ENCODE measurements at regions not wholly inside any gene's neighbourhood (a gene's known extent, or its start where the extent isn't known, plus 50 kb on each side); places are given as distances from the start of the nearest gene placed in this dataset.

DNA sequence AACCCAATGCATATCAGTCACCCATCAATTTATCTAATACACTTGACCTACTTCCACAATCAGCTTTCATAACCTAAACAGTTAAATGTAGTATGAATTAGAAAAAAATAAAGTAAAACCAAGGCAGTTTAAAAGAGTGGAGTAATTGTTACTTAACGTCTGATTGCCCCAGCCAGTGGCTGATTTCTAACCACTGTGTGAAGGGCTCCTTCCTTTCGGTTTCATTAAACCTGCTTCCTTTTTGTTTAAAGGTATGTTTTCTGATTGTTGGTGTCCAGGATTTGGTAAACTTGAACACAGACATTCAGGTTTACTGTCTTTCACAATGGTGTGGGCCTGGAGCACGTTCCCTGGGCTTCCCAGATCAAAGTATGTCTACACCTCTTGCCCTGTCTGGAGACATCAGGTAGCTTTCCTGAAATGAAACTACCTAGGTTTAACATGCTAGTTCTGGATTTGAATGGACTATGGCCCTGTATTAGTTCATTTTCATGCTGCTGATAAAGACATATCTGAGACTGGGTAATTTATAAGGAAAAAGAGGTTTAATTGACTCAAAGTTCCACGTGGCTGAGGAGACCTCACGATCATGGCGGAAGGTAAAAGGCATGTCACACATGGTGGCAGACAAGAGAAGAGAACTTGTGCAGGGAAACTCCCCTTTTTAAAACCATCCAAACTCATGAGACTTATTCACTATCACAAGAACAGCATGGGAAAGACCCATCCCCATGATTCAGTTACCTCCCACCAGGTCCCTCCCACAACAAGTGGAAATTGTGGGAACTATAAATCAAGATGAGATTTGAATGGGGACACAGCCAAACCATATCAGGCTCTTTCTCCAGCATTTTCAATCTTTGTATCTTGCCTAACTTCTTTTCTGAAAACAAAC lies 605.2 kb upstream of the ID2 start:
- DNase-seq (ENCODE audit: low read depth in 2 of 2): no peak
- TF ChIP-seq, protein P1, sequence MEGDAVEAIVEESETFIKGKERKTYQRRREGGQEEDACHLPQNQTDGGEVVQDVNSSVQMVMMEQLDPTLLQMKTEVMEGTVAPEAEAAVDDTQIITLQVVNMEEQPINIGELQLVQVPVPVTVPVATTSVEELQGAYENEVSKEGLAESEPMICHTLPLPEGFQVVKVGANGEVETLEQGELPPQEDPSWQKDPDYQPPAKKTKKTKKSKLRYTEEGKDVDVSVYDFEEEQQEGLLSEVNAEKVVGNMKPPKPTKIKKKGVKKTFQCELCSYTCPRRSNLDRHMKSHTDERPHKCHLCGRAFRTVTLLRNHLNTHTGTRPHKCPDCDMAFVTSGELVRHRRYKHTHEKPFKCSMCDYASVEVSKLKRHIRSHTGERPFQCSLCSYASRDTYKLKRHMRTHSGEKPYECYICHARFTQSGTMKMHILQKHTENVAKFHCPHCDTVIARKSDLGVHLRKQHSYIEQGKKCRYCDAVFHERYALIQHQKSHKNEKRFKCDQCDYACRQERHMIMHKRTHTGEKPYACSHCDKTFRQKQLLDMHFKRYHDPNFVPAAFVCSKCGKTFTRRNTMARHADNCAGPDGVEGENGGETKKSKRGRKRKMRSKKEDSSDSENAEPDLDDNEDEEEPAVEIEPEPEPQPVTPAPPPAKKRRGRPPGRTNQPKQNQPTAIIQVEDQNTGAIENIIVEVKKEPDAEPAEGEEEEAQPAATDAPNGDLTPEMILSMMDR (IDR thresholded peaks at IDR 0.05; ENCODE audit: low read depth, low read length): no peak
- H3K4me3 ChIP-seq (replicated peaks in 1 of 2; ENCODE audit: low read depth in 2 of 2, low read length in 2 of 2): no peak overlapping the region

- no peak overlapping the region for H3K4me3 ChIP-seq (replicated peaks in 1 of 2; ENCODE audit: low read depth in 2 of 2, low read length in 2 of 2)
- TF ChIP-seq, protein P1 (IDR thresholded peaks at IDR 0.05; ENCODE audit: low read depth, low read length): no peak
- DNase-seq (ENCODE audit: low read depth in 2 of 2): no peak
Measured at GRCh38 chr2:8078705-8079104, 603.2 kb upstream of the ID2 start.

DNA sequence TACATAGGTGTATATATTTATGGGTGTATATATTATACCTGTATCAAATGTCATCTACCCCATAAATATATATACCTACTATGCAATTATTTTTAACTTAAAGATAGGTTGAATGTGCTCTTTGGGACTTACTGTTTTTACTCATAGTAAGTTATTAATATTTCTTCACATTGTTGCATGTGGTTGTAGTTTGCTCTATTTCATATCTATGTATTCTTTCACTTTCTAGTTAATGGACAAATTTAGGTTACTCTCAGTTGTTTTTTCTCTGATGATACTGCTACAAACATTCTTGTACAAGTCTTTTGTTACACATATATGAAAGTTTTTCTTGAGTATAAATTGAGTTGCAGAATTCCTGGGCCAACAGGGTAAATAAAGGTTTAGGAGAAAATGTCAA lies 601.8 kb upstream of the ID2 start:
- no peak overlapping the region for H3K4me3 ChIP-seq (replicated peaks in 1 of 2; ENCODE audit: low read depth in 2 of 2, low read length in 2 of 2)
- TF ChIP-seq, protein P1 (IDR thresholded peaks at IDR 0.05; ENCODE audit: low read depth, low read length): no peak
- no peak for DNase-seq (ENCODE audit: low read depth in 2 of 2)

DNA sequence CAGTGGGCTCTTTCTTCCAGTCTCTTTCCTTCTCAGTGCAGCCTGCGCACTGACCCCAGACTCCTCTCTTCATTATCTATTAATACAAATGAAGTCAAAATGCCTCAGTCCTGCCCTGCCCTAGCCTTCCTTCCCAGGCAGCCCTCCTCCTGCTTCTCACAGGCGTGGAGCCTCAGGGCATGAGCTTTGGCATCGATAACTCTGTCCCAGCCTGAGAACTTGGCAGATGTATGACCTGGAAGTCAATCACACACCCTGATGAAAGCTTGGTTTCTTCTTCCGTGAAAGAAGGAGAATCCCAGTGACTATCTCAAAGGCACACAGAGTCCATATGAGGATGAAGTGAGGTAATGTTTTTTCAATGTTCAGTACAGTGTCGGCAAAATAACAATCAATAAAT lies 600.7 kb upstream of the ID2 start:
- TF ChIP-seq, protein P1 (IDR thresholded peaks at IDR 0.05; ENCODE audit: low read depth, low read length): no peak
- no peak overlapping the region for H3K4me3 ChIP-seq (replicated peaks in 1 of 2; ENCODE audit: low read depth in 2 of 2, low read length in 2 of 2)
- DNase-seq (ENCODE audit: low read depth in 2 of 2): no peak

GRCh38 chr2:8082840-8083239 lies 599.0 kb upstream of the ID2 start:
- no peak for DNase-seq (ENCODE audit: low read depth in 2 of 2)
- H3K4me3 ChIP-seq (replicated peaks in 1 of 2; ENCODE audit: low read depth in 2 of 2, low read length in 2 of 2): no peak overlapping the region
- TF ChIP-seq, protein P1 (IDR thresholded peaks at IDR 0.05; ENCODE audit: low read depth, low read length): no peak

DNA sequence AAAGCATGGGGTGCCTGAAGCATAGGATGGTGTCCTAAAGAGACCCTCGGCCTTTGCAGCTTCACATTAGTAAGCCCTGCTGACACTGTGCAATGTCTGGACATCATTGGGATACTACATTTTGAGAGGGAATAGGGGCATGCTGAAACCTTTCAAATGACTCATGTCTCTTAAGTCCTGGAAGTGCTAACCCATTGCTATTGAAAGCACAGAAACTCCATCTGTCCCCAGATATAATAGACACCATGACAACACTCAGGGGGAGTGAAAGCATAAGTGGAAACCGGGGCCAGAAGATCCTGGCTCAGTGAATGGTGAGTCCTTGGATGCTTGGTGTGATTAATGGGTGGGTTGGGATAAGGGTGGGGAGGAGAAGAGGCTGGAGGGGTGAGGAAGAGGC lies 595.5 kb upstream of the ID2 start:
- H3K4me3 ChIP-seq (replicated peaks in 1 of 2; ENCODE audit: low read depth in 2 of 2, low read length in 2 of 2): no peak overlapping the region
- DNase-seq (ENCODE audit: low read depth in 2 of 2): peak in 1 of 2 donors; percentile 33
- TF ChIP-seq, protein P1 (IDR thresholded peaks at IDR 0.05; ENCODE audit: low read depth, low read length): no peak
